Left colon (tissue), 2 donors: ENCODE measurements at regions not wholly inside any gene's neighbourhood (a gene's known extent, or its start where the extent isn't known, plus 50 kb on each side); places are given as distances from the start of the nearest gene placed in this dataset.
A peak's percentile ranks its signal among the peaks of the same experiment; 100 is the strongest.
"Not testable (repeated sequence)": the region's sequence is repeated elsewhere in the genome, so short reads cannot be mapped to it uniquely, and the experiment has no call there.

ENCODE experiments used
- ATAC-seq: fragments of 200-7000 bp; cut with Tn5 transposase; one replicate; pipeline ENCODE4 v1.9.1; 2020; ENCODE audit warnings: mild to moderate bottlenecking, moderate library complexity
- DNase-seq, 2 donors: peaks; one replicate each; pipeline ENCODE4 v3.0.0-alpha.2; 2020
- intact Hi-C, 2 donors: fragments of 100-400 bp; cut with DNase I in 1 of 2; cut with micrococcal nuclease in 1 of 2; formaldehyde crosslinking; loops; one replicate each; pipeline versions ENCODE4 v1.11.2 to v1.14.0; 2022; cut with DNase I, micrococcal nuclease
- donor health status: DM: no; HTN: no; CAD: no.
- donor health status: DM: yes; HTN: yes; CAD: no.

- ATAC-seq (no peak), DNase-seq (no peak)
- intact Hi-C loops: no loop called here
Observed at GRCh38 chr20:39784693-39785092, 822.5 kb downstream of the DHX35 start.

GRCh38 chr20:39778847-39779604 lies 816.9 kb downstream of the DHX35 start:
- ATAC-seq (no peak), DNase-seq (no peak)
- intact Hi-C loops: no loop called here

DNA sequence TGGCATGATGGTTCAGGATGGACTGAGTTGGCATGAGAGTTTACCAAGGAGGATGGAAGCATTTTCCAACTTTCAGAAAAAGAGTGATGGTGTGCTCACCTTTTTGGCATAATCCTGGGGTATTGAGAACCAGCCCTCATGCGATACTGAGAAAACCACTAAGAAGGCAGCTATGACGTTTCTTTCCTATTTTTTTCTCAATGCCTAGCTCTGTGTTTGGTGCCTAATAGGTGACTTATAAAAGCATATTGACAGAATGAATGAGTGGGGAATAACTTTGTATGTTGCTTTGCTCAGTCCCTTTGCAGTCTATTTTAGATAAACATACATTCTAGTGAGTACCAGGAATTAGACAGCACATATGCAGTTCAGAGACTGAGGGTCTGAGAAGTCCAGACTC lies 816.3 kb downstream of the DHX35 start:
- no peak for ATAC-seq

DNA sequence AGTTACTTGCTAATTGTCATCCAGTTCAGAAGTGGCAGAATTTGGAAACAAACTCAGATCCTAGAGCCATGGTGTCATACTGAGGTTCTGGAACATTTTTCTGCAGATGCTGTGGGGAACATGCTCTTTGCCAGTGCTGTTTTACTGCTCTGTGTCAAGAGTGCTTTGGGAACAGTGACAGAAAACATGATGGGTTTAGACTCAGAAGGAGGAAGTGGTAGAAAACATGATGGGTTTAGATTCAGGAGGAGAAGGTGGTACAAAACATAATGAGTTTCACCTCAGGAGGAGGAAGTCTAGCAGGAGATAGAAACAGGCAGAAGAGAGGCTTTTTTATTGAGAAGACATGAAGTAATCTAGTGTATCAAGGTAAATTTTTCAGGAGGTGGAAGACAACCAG lies 815.5 kb downstream of the DHX35 start:
- intact Hi-C loops: no loop called here
- no peak for DNase-seq
- no peak for ATAC-seq

More for the DNA sequence above, 816.3 kb downstream of the DHX35 start:
- intact Hi-C loops: no loop called here
- no peak for DNase-seq

DNA sequence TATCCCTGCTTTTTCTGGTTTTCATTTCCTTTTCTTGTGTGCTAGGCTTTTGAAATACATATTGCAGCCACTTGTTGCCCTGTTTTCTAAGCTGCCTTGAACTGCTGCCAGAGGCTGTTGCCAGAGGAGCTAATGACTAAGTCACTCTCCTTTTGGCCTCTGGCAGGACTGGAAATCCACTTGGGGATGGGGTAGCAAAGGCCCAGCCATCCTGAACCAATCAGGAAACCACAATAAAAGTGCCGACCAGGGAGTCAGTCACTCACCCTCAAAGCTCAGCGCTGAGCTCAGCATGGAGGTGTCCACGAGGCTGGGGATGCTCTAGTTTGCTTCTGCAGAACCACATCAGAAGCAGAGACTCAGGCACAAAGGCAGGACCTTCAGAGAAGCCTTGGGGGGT lies 813.0 kb downstream of the DHX35 start:
- intact Hi-C loops: no loop called here
- no peak for ATAC-seq
- DNase-seq: peak in 1 of 2 donors; percentile 22

- ATAC-seq (no peak), DNase-seq (no peak)
- intact Hi-C loops: no loop called here
Observed at GRCh38 chr20:39773380-39774000, 811.3 kb downstream of the DHX35 start.

- DNase-seq (no peak), ATAC-seq (no peak)
- intact Hi-C loops: no loop called here
Observed at GRCh38 chr20:39767352-39767751, 805.2 kb downstream of the DHX35 start.

- no peak for DNase-seq
- intact Hi-C loops: no loop called here
- no peak for ATAC-seq
Observed at GRCh38 chr20:39766333-39766732, 804.2 kb downstream of the DHX35 start.

- DNase-seq (no peak), ATAC-seq (no peak)
- intact Hi-C loops: no loop called here
Observed at GRCh38 chr20:39762716-39763115, 800.6 kb downstream of the DHX35 start.

DNA sequence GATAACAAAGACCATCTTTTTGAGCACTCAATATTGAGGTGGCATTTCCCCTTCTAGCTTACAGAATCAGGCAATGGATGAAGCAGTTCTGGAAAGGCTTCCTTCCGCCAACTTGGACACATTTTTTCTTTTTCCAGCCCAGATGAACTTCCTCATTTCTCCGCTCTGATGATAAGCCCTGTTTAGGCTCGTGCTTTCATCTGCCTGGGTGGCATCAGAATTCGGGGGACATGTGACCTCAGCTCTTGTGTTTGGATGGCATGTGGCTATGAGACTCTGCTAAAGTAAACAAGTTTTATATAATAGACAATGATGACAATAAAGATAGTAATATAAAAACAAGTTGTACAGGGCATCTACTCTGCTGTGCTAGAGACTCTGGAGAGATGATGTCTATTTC lies 796.7 kb downstream of the DHX35 start:
- no peak for DNase-seq
- ATAC-seq: no peak
- intact Hi-C loops: no loop called here

DNA sequence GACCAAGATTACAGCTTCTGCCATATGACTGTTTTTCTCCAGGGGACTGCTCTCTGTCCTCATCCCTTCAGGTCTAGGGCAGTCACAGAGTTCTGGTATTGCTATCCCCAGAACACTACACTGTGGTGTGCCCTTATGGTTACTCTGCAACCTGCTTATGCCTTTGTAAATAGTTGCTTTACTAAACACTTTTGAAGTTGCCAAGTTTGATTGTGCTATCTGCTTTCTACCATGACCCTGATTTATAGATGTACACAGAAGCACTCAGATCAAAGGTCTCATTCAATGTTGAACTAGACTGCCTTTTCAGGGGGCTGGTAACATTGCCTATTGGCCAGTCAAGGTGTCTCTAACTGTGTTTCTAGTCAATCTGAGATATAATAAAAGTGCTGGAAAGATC lies 794.7 kb downstream of the DHX35 start:
- intact Hi-C loops: no loop called here
- no peak for ATAC-seq
- DNase-seq: no peak

DNA sequence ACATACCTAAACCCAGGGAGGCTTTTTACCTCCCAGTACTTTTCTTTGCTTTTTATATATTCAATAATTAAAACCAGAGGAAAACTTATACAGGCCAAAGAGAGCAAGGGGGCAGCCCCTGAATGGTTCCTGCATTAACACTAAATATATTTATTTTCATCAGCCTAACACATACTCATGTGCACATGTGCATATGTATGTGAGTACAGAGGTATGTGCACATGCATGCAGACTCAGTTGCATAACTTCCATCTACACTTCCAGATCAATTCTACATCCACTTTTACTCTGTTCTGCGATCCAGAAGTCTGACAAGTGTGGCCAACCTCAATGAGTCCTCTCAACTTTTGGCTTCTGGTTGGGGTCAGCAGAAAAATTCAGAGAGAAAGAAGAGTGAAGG lies 794.2 kb downstream of the DHX35 start:
- no peak for DNase-seq
- intact Hi-C loops: no loop called here
- ATAC-seq: no peak

DNA sequence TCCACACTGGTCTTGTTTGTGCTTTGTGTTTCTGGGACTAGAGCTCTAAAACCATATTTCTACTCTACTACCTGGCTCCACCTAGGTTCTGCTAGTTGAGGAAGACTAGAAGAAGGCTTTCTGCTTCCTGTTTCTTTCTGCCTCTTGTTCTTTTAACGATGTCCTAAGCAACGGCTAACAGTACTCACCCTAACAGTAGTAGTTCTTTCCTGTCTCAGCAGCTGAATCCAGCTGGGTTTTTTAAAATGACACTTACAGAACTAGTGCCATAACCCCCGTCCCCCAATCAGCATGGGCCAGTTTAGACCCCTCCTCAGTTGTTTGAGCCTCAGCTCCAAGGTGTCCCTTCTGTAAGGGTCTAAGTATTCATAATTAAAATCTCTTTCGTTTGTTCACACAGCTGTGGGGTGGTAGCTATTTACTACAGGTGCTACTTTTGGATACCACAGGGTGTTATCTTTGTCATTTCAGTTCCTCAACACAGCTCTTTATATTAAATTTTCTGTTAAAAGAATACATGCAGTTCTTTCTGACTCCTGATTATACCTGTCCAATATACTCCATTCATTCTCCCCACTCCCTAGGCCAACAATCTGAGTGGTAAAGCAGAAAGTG lies 790.2 kb downstream of the DHX35 start:
- DNase-seq (no peak), ATAC-seq (no peak)
- intact Hi-C loops: no loop called here

DNA sequence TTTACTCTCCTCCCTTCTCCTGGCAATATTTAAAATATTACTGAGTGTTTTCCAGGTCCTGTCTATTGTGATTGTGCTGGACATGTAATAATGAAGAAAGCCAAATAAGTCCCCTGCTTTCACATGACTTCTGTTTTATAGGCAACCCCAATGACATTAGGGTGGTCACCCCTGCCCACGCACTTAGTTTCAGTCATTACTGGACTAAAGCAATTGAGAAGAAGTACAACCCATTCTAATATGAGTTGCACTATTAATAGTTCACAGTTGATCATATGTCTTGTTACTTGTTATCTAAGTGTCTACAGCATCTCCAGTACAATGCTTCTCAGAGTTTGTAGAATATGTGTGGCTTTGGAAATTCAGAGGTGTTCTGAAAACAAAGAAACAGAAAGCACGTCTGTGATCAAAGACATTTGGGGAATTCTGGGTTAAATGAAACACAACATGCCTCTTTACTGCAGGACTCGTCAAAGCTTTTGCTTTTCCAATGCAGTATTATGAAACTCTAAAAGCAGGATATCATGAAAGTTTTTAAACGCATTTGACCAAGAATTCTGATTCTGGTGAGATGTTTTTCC lies 789.5 kb downstream of the DHX35 start:
- DNase-seq: no peak
- ATAC-seq: no peak
- intact Hi-C loops: no loop called here

- ATAC-seq (no peak), DNase-seq (no peak)
- intact Hi-C loops: no loop called here
Observed at GRCh38 chr20:39745380-39745779, 783.2 kb downstream of the DHX35 start.

GRCh38 chr20:39738651-39739050 lies 776.5 kb downstream of the DHX35 start:
- intact Hi-C loops: no loop called here

GRCh38 chr20:39736434-39737327 lies 774.5 kb downstream of the DHX35 start:
- no peak for ATAC-seq
- intact Hi-C loops: no loop called here
- no peak for DNase-seq

More at GRCh38 chr20:39738651-39739050, 776.5 kb downstream of the DHX35 start:
- DNase-seq: no peak
- ATAC-seq: no peak

- ATAC-seq, intact Hi-C loops, DNase-seq: not testable (repeated sequence)
Observed at GRCh38 chr20:39725513-39725912, 763.4 kb downstream of the DHX35 start.

DNA sequence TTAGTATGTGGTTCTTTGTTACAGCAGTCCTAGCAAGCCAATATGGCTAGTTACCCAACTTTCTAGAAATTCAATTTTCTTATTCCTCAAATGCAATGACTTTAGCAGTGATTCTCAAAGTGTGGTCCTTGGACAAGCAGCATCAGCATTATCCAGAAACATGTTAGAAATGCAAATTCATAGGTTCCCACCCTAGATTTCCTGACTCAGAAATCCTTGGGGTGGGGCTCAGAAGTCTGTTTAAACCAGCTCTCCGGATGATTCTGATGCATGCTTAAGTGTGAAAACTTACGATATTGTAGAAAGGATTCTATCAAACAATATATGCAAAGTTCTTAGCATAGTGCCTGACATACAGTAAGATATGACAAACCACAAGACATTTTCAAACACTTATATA lies 757.1 kb downstream of the DHX35 start:
- intact Hi-C loops: no loop called here
- ATAC-seq (no peak), DNase-seq (no peak)
